Small intestine (tissue), 7 donors: ENCODE measurements at regions not wholly inside any gene's neighbourhood (a gene's known extent, or its start where the extent isn't known, plus 50 kb on each side); places are given as distances from the start of the nearest gene placed in this dataset.

Experiments used
- DNase-seq, 2 donors: peaks; one replicate each; pipeline versions ENCODE4 v3.0.0 to v3.0.0-alpha.2; 2013
- FAIRE-seq: peaks from 2 replicates; lab custom pipeline; 2012; peaks lifted over from hg19 to GRCh38; lab: Jason Lieb, UNC
- H3K27ac ChIP-seq, 3 donors: one replicate each; pipeline ENCODE4 v1.5.1; 2013; ENCODE audit warnings: low read length in 2 of 3, mild to moderate bottlenecking in 2 of 3, control low read depth in 1 of 3, inconsistent platforms in 1 of 3, low read depth in 1 of 3, moderate library complexity in 1 of 3
- H3K27me3 ChIP-seq, 3 donors: one replicate each; pipeline ENCODE4 v1.6.1; 2013; ENCODE audit warnings: low read length in 3 of 3, inconsistent platforms in 1 of 3; ENCODE audit not compliant: control insufficient read depth in 3 of 3, insufficient read depth in 3 of 3
- H3K36me3 ChIP-seq, 3 donors: one replicate each; pipeline ENCODE4 v1.6.1; 2013; ENCODE audit warnings: low read length in 3 of 3, inconsistent platforms in 1 of 3, low read depth in 1 of 3, mild to moderate bottlenecking in 1 of 3, moderate library complexity in 1 of 3; ENCODE audit not compliant: control insufficient read depth in 3 of 3, insufficient read depth in 2 of 3
- H3K4me1 ChIP-seq, 3 donors: one replicate each; pipeline ENCODE4 v1.6.1; 2013; ENCODE audit warnings: low read length in 2 of 3, inconsistent platforms in 1 of 3, low read depth in 1 of 3, mild to moderate bottlenecking in 1 of 3, moderate library complexity in 1 of 3; ENCODE audit not compliant: control insufficient read depth in 3 of 3, insufficient read depth in 2 of 3
- H3K4me3 ChIP-seq, 3 donors: one replicate each; pipeline ENCODE4 v1.5.1; 2013; ENCODE audit warnings: low read length in 3 of 3, control low read depth in 1 of 3, inconsistent platforms in 1 of 3, low read depth in 1 of 3, mild to moderate bottlenecking in 1 of 3, moderate library complexity in 1 of 3
- H3K9me3 ChIP-seq, 2 donors: one replicate each; pipeline ENCODE4 v1.6.1; 2013; ENCODE audit warnings: low read depth in 1 of 2, low read length in 1 of 2; ENCODE audit not compliant: control insufficient read depth in 2 of 2, insufficient read depth in 1 of 2
- whole genome bisulfite sequencing, 3 donors: extraction: QIAGEN DNeasy Blood & Tissue Kit; methylation state at CpG; one replicate each; pipeline ENCODE4 v1.1.7; 2013; 5-methylcytosine and 5-hydroxymethylcytosine counted together
- donor health status: healthy with polysubstance abuse.
- donor health status: control.
- donor health status: control.
- donor health status: Bipolar disorder and iron deficiency.
- donor health status: healthy.

DNA sequence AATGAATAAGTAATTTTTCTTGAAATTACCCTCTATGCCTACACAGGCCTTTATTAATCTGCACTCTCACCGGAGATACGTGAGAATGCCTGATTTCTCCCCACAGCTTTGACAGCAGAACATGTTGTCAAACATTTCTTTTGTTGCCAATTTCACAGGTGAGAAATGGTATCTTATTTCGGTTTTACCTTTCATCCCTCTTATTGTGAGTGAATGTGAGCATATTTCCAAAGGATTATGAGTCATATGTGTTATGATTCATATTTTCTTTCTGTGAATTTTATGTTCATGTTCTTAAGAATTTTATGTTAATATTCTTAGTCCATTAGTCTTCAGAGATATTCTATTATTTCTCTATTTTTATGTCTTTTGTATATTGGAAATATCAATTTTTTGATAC is 965.1 kb downstream of the CCSER2 start:
- FAIRE-seq = no peak

DNA sequence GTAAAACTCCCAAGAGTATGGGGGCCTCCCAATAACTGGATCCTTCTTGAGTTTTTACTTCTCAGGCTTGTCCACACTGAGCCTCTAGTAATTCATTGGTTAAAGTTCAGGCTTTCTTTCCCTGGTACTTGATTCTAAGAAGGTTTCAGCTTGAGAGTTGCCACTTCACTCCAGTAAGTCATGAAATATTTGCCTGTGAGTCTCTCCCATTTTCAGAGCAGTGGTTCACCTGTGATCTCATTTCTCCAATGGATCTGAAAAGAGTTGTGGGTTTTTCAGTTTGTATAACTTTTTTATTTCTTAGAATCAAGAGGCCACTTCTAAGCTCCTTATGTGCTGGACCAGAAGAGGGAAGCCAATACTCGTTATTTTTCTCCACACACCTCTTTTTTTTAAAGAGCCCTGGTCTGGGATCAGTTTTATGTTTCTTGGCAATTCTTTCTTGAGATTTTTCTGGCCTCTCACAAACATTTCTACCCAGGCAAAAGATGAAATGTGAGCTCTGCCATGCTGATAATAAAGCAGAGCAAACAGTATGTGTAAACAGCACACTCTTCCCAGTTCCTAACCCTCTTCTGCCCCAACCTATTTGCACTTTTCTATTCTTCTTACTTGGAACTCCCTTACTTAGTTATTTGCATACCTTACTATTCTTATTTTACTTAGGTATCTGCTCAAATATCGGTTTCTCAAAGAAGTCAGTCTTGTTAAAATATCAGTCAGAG is 983.4 kb downstream of the CCSER2 start:
- Histone ChIP-seq H3K36me3 (no peaks in the 10 kb centered on the region), H3K27ac (no peak overlapping the region), H3K27me3 (no peaks in the 10 kb centered on the region), H3K4me3 (no peak overlapping the region), H3K9me3 (no peaks in the 10 kb centered on the region), H3K4me1 (no peaks in the 10 kb centered on the region)
- DNase-seq (no peak), FAIRE-seq (no peak)
- 14 to 49% (median 34%) methylated on average over 2 of the region's 2 CpGs for WGBS, 3 donors

More for the DNA sequence above, 965.1 kb downstream of the CCSER2 start:
- H3K27ac ChIP-seq = no peak overlapping the region
- H3K9me3 ChIP-seq = no peaks in the 10 kb centered on the region
- no peaks in the 10 kb centered on the region for H3K27me3 ChIP-seq
- no peaks in the 10 kb centered on the region for H3K4me1 ChIP-seq
- no peak overlapping the region for H3K4me3 ChIP-seq
- 74 to 84% (median 80%) methylated on average over 3 of the region's 3 CpGs for WGBS, 3 donors
- no peak for DNase-seq
- H3K36me3 ChIP-seq = no peaks in the 10 kb centered on the region

DNA sequence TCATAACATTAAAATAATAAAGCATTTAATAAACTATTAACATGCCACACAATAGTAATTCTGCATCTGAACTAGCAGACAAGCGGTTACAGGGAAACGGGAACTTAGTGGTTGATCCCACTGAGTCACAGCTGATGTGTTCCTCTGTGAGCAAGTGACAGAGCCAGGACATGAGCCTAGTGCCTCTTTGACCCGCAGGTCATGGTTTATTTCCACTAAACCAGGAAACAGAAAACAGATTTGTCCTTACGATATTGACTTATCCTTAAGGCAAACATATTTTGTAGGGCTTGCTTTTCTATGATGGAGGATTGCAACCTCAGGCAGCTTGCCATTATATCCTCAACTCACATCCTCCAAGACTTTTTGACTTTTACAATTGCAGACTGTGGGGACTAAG is 987.3 kb downstream of the CCSER2 start:
- Histone ChIP-seq H3K27ac (no peak overlapping the region), H3K27me3 (no peaks in the 10 kb centered on the region), H3K4me3 (no peak overlapping the region), H3K4me1 (no peaks in the 10 kb centered on the region), H3K9me3 (no peaks in the 10 kb centered on the region), H3K36me3 (no peaks in the 10 kb centered on the region)
- WGBS, 3 donors = 52 to 82% (median 75%) methylated on average over 4 of the region's 4 CpGs
- DNase-seq (no peak), FAIRE-seq (no peak)

DNA sequence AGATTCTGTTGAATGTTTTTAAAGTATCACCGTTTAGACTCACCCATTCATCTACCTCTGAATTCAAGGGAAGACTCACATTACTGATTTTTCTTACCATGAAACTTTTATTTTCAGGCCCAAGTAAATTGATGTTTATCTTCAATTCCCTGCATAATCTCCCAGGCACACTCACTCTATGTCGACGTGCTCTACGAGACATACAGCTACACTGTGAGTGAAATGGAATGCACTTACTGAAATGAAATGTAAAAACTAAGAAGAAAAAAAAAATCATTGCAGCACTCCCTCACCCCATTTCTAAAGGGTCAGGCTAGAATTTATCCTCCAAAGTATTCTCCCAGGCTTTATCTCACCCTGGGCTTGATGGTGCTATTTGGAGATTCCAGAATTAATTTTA is 987.9 kb downstream of the CCSER2 start:
- no peak for DNase-seq
- 79 to 93% (median 91%) methylated on average over 4 of the region's 4 CpGs for WGBS, 3 donors
- H3K27me3 ChIP-seq = no peaks in the 10 kb centered on the region

DNA sequence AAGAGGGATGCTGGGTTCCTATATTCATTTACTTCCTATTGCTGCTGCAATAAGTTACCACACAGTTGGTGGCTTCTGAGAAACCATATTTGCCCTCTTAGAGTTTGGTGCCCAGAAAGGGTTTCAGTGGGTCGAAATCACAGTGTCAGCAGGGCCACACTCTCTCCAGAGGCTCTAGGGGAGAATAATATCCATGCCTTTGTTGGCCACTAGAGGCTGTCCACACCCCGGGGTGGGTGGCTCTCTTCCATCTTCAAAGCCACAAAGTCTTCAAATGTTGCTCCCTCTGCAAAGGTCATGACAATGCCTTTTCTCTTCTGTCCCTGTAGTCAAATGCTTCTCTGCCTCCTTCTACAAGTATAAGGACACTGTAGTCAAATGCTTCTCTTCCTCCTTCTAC is 989.4 kb downstream of the CCSER2 start:
- no peaks in the 10 kb centered on the region for H3K4me1 ChIP-seq
- 50 to 71% (median 53%) methylated on average over 2 of the region's 2 CpGs for WGBS, 3 donors
- no peaks in the 10 kb centered on the region for H3K27me3 ChIP-seq
- H3K36me3 ChIP-seq = no peaks in the 10 kb centered on the region
- H3K4me3 ChIP-seq = no peak overlapping the region
- DNase-seq (no peak), FAIRE-seq (no peak)
- no peak overlapping the region for H3K27ac ChIP-seq
- H3K9me3 ChIP-seq = no peaks in the 10 kb centered on the region

More for the DNA sequence above, 987.9 kb downstream of the CCSER2 start:
- FAIRE-seq = no peak
- Histone ChIP-seq H3K4me1 (no peaks in the 10 kb centered on the region), H3K9me3 (no peaks in the 10 kb centered on the region), H3K36me3 (no peaks in the 10 kb centered on the region), H3K27ac (no peak overlapping the region), H3K4me3 (no peak overlapping the region)

DNA sequence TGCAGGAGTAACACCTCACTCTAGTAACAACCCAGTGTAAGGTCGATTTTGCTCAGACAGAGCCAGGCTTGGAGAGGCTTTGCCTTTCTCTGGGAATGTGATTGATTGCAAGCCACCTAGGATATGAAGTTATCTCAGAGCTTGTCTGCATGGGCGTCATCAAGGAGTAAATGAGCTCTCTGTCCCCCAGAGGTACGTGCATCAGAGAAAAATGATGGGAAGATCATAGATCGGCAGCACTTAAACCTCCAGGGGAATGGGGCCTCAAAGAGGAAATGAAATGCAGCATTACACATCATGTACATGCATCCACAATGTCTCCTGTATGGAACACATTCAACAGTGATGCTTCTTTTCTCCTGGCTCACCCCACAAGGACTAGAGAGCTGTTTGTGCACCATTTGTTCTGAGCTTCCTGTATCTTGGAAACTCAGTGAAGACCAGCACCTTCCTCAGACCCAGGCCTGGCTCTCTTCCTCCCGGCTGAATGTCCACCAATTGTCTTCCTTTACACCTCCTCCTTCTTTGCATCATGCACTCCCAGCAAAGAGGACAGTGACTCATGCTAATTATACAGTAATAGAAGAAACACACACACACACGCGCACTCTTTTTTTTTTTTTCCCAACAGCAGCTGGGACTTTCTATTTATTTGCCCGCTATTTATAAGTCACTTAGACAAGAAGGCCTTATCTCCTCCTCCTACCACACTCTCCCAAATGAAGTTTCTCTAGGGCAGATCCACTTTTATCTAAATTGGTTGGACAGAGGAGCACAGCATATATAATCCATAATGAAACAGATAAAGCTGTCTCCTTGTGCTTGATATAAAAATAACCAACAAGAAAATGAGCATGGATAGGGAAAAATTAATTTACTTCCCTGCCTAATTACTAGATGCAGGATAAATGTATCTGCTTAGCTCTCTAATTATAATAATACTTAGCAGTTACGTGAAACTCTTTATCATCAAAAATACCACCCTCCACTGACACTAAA is 990.7 kb downstream of the CCSER2 start:
- Histone ChIP-seq H3K36me3 (no peaks in the 10 kb centered on the region), H3K27ac (no peak overlapping the region), H3K4me1 (no peaks in the 10 kb centered on the region), H3K4me3 (no peak overlapping the region), H3K9me3 (no peaks in the 10 kb centered on the region), H3K27me3 (no peaks in the 10 kb centered on the region)
- DNase-seq (no peak), FAIRE-seq (no peak)
- 34 to 55% (median 47%) methylated on average over 9 of the region's 9 CpGs for WGBS, 3 donors

DNA sequence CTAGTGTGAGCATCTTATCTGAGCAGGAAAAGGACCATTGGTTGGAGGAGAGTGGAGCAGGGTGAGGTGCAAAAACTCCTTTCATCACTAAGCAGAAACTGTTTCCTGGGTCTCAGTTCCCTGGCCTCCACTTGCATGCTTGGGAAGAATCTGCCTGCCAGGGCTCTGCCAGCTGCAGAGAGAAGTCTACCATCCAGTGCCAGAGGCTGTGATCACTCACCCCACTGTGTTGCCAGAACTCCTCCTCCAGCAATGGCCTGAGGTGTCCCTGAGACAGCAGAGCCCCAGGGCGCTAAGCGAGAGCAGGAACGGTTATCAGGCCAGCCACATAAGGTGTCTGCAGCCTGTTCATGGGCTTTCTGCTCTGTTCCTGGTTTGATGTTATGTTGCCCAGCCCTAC is 991.4 kb downstream of the CCSER2 start:
- H3K27ac ChIP-seq = no peak overlapping the region
- 73 to 92% (median 82%) methylated on average over 3 of the region's 3 CpGs for WGBS, 3 donors
- FAIRE-seq (no peak), DNase-seq (no peak)
- no peaks in the 10 kb centered on the region for H3K9me3 ChIP-seq
- H3K4me1 ChIP-seq = no peaks in the 10 kb centered on the region
- no peaks in the 10 kb centered on the region for H3K36me3 ChIP-seq
- no peak overlapping the region for H3K4me3 ChIP-seq
- H3K27me3 ChIP-seq = no peaks in the 10 kb centered on the region

DNA sequence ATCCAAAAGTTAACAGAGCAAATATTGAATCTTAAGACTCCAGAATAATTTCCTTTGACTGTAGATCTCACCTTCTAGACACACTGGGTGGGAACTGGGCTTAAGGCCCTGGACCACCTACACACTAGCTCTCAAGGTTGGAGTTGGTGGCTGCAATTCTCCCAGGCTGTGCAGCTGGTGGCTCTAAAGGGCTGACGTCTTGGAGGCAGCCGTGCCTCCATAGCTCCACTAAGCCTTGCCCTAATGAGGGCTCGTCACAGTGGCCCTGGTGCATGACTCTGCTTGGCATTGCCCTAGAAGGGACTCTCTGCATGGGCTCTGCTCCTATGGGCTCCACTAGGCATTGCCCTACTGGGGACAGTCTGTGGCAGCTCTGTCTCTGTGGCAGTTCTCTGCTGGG is 1005.2 kb downstream of the CCSER2 start:
- no peak overlapping the region for H3K4me3 ChIP-seq
- FAIRE-seq (no peak), DNase-seq (no peak)
- no peak overlapping the region for H3K27ac ChIP-seq
- H3K4me1 ChIP-seq = no peaks in the 10 kb centered on the region
- H3K27me3 ChIP-seq = no peaks in the 10 kb centered on the region
- H3K36me3 ChIP-seq = no peaks in the 10 kb centered on the region
- no peaks in the 10 kb centered on the region for H3K9me3 ChIP-seq
- 83 to 92% (median 89%) methylated on average over 3 of the region's 3 CpGs for WGBS, 3 donors
